HUDEP-2 (cell line): ENCODE measurements at regions not wholly inside any gene's neighbourhood (a gene's known extent, or its start where the extent isn't known, plus 50 kb on each side); places are given as distances from the start of the nearest gene placed in this dataset.

ENCODE experiments used
- DNase-seq, 76 experiments: peaks; one replicate each; lab custom pipeline; 2025; ENCODE audit not compliant: unreplicated experiment in 76 of 76; lab: John Stamatoyannopoulos, UW

GRCh38 chr1:36691374-36691773 lies 208.7 kb upstream of the CSF3R start:
- no peak for DNase-seq

- no peak for DNase-seq
These were observed 207.3 kb upstream of the CSF3R start for GRCh38 chr1:36689992-36690391.

GRCh38 chr1:36687312-36687711 lies 204.6 kb upstream of the CSF3R start:
- DNase-seq = no peak

GRCh38 chr1:36675931-36676562 lies 193.3 kb upstream of the CSF3R start:
- DNase-seq = no peak

GRCh38 chr1:36675106-36675505 lies 192.4 kb upstream of the CSF3R start:
- no peak for DNase-seq

GRCh38 chr1:36673202-36673601 lies 190.5 kb upstream of the CSF3R start:
- DNase-seq = no peak

GRCh38 chr1:36669262-36669661 lies 186.5 kb upstream of the CSF3R start:
- no peak for DNase-seq

- no peak for DNase-seq
These were observed 185.1 kb upstream of the CSF3R start for GRCh38 chr1:36667836-36668235.

GRCh38 chr1:36667256-36667655 lies 184.5 kb upstream of the CSF3R start:
- no peak for DNase-seq

GRCh38 chr1:36665478-36666080 lies 182.9 kb upstream of the CSF3R start:
- no peak for DNase-seq

- DNase-seq = no peak
These were observed 182.0 kb upstream of the CSF3R start for GRCh38 chr1:36664571-36665287.

- DNase-seq = no peak
These were observed 181.2 kb upstream of the CSF3R start for GRCh38 chr1:36663772-36664430.

GRCh38 chr1:36658838-36659237 lies 176.1 kb upstream of the CSF3R start:
- no peak for DNase-seq

- DNase-seq = no peak
These were observed 175.1 kb upstream of the CSF3R start for GRCh38 chr1:36657826-36658225.

- DNase-seq = no peak
These were observed 174.1 kb upstream of the CSF3R start for GRCh38 chr1:36656838-36657237.

GRCh38 chr1:36656271-36656670 lies 173.6 kb upstream of the CSF3R start:
- DNase-seq = no peak

- DNase-seq = no peak
These were observed 171.9 kb upstream of the CSF3R start for GRCh38 chr1:36654586-36654985.

GRCh38 chr1:36653850-36654249 lies 171.1 kb upstream of the CSF3R start:
- peak in 1 of 76 experiments; percentile 8 for DNase-seq

GRCh38 chr1:36652586-36652985 lies 169.9 kb upstream of the CSF3R start:
- DNase-seq = no peak

- DNase-seq = no peak
These were observed 169.3 kb upstream of the CSF3R start for GRCh38 chr1:36652011-36652410.

- DNase-seq = no peak
These were observed 168.6 kb upstream of the CSF3R start for GRCh38 chr1:36651176-36651910.
